DOHH2 (cell line): ENCODE measurements at regions not wholly inside any gene's neighbourhood (a gene's known extent, or its start where the extent isn't known, plus 50 kb on each side); places are given as distances from the start of the nearest gene placed in this dataset.

ENCODE experiments used
- EZH2phosphoT487 ChIP-seq: fragments of 200-600 bp; sonication (generic); IDR thresholded peaks from 2 replicates; pipeline ENCODE4 v1.6.1; 2017; ENCODE audit warnings: borderline replicate concordance, mild to moderate bottlenecking, antibody characterized with exemption, low read length, moderate library complexity, mixed read lengths
- TF ChIP-seq, protein P1 (sequence below): fragments of 200-600 bp; sonication (generic); IDR thresholded peaks from one replicate; pipeline ENCODE4 v1.5.1; 2014; ENCODE audit warnings: antibody characterized with exemption, mild to moderate bottlenecking, low read depth, low read length; ENCODE audit not compliant: poor library complexity, severe bottlenecking

DNA sequence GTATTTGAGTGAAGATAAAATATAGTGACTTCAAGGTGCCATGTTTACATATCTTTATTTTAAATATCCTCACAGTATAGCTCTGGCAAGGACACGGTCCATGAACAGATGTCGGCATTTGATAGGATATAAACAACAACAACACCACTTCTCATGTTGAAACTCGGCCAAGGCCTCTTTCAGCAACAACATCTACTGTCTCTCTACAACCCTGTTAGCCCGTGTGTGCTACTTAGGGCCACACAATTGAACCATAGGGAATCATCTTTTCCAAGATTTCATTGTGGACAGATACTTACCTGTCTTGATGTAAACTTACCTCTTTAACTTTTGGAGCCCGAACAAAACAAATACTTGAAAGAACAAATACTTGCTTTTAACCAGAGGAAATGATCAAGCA, 168.7 kb upstream of the SSTR1 start:
- TF ChIP-seq, protein P1, sequence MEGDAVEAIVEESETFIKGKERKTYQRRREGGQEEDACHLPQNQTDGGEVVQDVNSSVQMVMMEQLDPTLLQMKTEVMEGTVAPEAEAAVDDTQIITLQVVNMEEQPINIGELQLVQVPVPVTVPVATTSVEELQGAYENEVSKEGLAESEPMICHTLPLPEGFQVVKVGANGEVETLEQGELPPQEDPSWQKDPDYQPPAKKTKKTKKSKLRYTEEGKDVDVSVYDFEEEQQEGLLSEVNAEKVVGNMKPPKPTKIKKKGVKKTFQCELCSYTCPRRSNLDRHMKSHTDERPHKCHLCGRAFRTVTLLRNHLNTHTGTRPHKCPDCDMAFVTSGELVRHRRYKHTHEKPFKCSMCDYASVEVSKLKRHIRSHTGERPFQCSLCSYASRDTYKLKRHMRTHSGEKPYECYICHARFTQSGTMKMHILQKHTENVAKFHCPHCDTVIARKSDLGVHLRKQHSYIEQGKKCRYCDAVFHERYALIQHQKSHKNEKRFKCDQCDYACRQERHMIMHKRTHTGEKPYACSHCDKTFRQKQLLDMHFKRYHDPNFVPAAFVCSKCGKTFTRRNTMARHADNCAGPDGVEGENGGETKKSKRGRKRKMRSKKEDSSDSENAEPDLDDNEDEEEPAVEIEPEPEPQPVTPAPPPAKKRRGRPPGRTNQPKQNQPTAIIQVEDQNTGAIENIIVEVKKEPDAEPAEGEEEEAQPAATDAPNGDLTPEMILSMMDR = no peak
- TF ChIP-seq EZH2phosphoT487 = no peak
